HG02763 (cell line): ENCODE measurements at regions not wholly inside any gene's neighbourhood (a gene's known extent, or its start where the extent isn't known, plus 50 kb on each side); places are given as distances from the start of the nearest gene placed in this dataset.

Experiments used
- ATAC-seq: cut with Tn5 transposase; IDR thresholded peaks from one replicate; pipeline ENCODE4 v1.9.1; 2021; ENCODE audit warnings: mild to moderate bottlenecking, moderate library complexity; ENCODE audit not compliant: unreplicated experiment

DNA sequence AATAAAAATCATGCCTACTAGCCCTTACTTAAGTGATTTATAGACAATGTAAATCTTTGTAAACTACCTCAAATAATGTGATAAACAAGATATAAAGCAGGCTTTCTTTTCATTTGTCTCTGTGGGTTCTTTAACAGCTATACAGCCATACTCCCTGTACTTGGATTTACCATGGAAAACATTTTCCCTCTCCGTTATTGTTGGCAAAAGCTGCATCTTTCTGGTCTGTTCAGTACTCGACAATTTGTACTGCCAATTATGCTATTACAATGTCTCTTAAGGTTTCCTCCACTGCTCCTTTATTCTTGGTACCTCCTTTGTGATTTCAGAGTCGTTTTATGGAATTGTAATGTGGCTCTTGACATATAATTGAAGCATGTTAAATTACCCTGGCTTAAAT lies 426.3 kb upstream of the PKDCC start:
- no peak for ATAC-seq

DNA sequence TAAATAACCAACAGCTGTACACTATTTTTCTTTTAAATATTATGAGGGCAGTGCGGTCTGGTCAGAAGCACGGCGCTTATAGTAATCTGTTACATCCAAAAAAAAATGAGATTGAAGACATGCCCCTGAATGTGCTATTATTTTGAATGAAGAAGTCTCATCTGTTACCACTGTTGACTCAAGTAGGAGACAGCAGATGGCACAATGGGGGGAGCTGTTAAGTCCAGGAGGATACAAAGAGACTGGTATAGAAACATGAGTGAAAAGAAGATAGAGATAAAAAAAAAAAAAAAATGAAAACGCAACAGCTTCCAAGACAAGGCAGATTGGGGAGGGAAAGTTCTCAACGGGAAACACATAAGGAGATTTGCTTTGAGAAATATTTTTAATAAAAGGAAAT lies 425.5 kb upstream of the PKDCC start:
- no peak for ATAC-seq

DNA sequence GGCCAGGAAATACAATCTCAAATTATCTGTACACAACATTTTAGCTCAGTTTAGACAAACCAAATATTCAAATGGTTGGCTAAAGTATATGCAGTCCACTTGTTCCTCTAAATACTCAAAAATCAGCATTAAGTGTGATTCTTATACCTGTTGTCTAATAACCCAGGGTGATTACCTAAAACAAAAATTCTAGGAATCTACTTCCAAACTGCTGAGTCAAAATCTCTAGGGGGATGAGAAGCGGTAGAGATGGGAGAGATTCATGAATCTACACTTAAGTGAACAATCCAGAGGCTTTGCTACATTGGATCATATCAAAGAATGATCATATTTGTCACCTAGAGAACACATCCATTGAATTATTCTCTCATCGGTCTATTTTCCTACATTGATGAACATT lies 420.9 kb upstream of the PKDCC start:
- no peak for ATAC-seq

DNA sequence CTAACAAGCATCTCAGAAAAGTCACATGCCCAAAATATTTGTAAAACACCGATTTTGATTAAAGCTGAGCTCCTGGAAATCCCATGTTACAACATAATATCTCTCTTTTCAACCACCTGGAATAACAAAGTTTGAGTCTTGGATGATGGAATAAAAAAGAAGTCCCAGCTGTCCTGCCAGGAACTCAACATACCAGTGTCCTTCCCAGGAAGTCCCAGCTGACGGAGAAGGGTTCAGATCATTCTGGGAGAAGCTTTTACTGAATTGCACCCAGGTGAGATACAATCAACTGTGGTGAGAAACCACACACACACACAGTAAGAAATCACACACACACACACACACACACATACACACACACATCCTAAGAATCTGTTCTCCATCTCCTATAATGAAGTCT lies 413.1 kb upstream of the PKDCC start:
- no peak for ATAC-seq

DNA sequence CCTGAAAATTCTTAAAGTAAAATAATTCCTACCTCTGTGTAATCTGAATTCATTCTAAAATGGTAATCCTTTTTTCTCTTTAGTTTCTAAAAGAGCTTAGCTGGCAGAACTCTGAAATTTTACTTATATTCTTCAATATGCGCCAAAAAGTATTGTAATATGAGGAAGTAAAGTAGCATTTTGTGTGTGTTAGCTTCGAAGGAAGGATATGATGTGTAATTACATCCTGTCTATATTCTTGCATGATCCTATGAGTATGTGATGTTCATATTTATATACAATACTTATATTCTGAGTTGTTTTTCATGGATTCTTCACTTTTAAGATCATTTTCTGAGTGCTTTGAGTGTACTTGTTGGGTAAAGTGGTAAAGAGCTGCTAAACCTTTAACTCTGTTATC lies 402.9 kb upstream of the PKDCC start:
- ATAC-seq, result no peak

DNA sequence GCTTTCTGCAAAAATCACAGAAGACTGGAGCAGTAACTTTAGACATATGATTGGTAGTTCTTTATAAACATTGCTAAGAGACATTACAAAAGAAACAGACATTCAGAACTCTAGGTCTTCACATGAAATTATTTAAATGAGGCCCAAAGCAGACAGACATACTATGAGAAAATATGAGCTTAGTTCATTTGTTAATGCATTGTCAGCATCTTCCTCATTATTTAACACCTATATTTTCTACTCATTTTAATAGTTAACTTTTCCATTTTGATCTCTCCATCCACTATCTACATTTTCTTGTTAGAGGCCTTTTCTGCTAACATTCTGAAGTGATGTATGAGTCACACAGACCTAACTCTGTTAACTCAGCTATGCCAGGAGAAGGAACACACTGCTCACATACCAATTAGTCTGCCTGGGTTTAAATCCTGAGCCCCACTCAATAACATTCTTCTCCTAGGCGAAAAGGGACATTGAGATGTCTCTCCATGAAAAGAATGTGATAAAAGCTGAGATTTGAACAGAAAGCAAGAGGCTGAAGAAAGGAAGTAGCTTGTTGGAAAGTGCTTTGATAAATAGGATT lies 400.3 kb upstream of the PKDCC start:
- no peak for ATAC-seq

DNA sequence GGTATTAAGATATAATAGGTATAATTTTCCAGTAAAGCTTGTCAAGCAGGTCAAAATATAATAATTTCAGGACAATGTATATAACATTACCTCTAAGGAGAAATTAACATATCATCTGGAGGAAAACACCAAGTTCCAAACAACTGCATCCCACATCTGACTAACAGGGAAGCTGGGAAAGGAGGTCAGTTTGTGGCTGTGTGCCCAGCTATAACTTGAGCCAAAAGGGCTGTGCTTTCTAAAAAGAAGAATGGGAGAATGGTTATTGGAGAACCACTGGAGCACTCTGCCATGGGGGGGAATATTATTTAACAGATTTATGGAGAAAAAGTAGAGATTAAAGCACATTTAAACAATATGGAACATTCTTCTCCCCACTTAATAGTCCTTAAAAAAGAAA lies 390.6 kb upstream of the PKDCC start:
- no peak for ATAC-seq

DNA sequence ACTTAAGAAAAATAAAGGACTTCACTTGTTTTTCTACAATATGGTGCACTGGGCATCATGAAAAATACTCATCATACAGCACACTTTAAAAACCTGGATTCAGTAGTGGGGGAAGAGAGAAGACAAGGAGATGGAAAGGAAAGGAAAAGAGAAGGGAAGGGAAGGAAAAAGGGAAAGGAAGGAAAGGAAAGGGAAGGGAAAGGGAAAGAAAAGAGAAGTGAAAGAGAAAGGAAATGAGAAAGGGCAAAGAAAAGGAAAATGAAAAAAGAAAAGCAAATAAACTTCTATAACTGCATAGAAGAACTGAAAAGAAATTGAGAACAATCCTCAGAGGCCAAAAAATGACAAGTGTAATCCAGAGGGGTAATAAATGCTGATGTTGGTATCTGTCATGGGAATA lies 388.1 kb upstream of the PKDCC start:
- ATAC-seq, result no peak

DNA sequence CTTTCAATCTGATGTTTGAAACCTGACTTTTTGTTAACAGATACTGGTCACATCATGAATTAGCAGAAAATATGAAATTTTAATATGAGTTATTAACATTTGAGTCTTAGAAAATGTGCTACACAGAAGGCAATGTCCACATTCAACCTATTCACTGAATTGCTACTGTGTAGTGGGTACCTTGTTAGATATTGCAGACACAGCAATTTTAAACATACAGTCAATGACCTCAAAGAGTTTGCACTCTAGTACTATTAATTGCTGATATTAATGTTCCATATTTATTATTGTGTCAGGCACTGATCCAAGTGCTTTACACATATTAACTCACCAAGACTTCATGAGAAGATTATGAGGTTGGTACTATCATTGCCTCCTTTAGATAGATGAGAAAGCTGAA lies 385.4 kb upstream of the PKDCC start:
- no peak for ATAC-seq

DNA sequence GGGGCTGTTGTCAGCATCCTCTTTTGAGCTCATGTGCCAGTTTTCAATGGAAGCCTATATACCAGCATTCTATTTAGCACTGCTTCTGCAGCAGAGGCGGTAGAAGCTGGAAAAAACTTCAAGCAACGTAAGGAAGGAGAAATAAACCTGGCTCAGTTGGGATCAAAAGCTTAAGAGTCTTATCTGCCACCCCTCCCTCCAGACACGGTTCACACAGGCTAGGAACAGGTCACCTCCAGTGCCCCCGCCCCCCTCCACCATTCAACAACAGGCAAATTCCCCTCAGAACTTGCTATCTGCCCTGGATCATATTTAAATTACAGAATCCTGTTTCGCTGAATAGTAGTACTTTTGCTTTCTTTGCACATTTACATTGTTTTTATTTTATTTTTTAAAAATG lies 384.8 kb upstream of the PKDCC start:
- no peak for ATAC-seq

DNA sequence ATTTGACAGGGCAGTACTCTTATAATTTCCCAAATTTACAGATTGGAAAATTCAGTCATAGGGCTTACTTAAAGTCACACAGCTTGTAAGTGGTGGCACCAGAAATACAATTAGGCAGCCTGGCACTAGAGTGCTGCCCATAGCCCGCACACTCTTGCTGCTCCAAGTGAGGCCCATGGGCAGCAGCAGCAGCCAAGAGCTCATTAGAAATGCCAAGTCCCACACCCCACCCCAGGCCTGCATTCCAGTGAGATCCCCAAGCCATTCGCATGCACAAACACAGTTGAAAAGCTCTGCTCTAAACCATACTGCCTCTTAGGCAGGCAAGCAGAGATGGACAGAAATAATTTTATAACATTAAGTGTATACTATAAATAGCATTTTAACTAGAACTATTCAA lies 379.3 kb upstream of the PKDCC start:
- no peak for ATAC-seq

DNA sequence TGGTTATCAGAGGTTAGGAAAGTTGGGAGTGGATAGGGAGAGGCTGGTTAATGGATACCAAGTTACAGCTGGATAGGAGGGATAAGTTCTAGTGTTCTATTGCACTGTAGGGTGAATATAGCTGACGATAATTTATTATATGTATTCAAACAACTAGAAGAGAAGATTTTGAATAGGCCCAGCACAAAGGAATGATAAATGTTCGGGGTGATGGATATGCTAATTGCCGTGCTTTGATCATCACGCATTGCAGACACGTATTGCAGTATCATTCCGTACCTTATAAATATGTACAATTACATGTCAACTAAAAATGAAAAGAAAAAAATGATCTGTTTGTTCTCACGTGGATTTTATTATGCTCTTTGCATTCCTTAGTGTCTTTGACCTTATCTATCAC lies 369.2 kb upstream of the PKDCC start:
- ATAC-seq, result no peak

DNA sequence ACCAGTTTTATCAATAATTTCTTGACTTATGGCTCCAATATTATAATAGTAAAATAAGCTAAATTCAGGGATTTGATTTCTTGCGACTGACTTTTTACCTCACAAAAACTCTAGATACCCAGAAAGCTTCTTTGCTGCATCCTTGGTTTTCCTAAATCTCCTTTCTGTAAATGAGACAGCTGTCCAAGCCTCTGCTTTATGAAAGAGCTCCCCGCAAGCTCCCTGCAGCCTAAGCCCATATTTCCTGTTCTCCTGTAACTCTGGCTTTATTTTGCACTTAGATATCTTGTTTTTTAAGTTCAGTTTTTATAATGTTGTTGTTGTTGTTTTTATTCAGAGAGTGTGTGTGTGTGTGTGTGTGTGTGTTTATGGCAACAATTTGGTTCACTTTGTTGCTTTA lies 361.7 kb upstream of the PKDCC start:
- ATAC-seq, result no peak

DNA sequence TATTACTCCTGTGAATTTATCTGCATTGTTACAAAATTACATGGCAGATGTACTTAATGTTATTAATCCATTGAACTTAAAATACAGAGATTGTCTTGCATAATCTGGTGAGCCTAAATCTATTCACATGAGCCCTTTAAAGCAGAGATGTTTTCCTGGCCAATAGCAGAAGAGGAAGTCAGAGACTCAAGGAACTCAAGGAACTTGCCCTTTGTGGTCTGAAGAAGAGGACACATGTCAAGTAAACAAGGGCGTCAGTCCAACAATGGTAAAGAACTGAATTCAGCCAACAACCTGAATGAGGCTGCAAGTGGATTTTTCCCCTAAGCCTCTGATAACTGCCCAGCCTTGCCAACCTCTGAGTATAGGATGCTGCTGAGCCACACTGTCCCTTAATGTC lies 356.3 kb upstream of the PKDCC start:
- no peak for ATAC-seq

DNA sequence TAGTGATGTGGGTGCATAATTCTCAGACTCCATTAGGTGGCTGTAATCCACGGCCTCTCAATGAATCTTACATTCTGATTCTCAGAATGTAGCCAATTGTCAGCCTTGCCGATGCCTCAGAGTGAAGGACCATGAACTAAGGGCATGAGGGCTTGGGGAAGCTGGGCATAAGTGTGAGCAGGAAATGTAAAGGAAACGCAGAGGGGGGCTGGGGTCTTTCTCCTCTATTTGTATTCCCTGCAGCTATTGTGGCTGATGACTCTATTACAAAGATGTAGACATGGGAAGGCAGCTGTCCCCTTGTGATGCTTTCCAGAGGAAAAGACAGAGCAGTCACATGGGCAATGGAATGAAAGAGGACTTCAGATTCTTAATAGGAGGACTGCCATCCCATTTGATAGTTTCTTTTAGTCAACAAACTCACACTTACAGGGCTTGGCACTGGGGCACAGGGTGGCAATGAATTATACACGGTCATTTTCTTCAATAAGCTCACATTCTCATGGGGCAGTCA lies 353.2 kb upstream of the PKDCC start:
- no peak for ATAC-seq

DNA sequence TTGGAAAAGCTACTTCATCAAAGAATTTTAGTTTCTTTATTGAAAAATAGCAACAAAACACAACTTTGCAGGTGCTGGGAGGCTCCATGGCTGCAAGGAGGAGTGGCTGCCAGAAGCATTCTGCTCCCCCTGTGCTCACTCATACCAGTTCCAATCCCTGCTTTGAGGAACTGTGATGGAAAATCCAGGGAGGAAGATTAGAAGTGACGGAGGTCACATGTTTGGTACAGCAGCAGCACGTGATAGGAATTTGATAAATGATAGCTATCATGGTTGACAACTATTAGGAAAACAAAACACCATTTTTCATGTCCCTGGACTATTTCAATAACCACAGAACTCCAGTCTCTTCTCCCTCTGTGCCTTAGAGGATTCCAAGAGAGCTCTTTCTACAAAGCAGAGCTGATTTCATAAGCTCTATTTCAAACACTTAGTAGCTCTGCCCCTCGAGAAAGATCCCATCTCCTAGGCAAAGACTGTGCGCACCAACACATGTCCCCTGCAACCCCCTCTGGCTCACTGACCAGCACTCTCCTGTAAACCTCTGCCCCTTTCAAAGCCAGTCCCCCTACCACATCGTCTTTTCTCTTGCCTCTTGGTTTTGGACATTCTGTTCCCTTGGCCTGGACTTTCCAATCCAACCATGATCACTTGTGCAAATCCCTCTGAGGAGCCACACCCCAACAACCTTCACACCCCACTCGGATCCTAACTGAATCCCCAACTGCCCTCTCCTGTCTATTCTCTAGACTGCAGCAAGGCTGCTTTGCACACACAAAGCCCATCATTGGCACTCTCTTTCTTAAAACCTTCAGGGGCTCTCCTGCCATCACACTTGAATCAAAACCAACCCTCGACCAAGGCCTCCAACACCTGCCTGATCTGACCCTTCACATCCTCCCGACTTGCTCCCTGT lies 352.4 kb upstream of the PKDCC start:
- ATAC-seq, result no peak

DNA sequence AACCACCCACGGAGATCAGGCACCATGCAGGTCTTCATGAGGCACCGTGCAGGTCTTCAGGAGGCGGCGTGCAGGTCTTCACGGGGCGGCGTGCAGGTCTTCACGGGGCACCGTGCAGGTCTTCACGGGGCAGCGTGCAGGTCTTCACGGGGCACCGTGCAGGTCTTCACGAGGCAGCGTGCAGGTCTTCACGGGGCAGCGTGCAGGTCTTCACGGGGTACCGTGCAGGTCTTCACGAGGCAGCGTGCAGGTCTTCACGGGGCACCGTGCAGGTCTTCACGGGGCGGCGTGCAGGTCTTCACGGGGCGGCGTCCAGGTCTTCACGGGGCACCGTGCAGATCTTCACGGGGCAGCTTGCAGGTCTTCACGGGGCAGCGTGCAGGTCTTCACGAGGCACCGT lies 350.4 kb upstream of the PKDCC start:
- no peak for ATAC-seq

DNA sequence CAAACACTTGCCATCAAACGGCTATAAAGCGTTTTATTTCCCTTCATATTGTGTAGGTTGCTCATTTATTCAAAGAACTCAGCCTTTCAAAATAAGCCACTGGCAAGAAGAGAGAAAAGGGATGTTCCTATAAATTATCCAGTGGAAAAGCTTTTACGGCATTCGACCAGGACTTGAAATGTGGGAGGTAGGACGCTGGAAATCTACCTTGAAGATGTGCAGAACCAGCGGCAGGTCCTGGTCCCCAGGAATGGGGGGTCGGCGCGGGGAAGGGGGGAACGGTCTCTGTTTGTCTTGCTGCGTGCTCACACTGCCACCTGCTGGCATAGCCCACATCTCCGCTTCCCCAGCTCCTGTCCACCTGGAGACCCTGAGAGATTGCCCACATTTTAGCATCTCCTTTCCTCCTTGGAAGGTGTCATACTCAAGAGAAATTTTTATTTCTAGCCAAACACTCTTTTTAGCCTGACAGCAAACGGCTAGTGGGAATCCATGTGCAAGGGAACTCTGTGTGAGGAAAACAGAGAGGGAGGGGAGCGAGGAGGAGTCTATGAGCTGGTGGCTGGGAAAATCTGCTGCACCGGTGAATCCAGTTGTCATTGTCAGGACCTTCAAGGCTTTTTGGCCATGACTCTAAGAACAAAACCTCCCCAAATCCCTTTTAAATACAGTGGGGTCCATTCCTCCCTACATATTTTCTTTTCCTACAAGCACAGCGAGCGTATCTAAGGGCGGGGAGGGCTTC lies 349.0 kb upstream of the PKDCC start:
- ATAC-seq, result no peak

DNA sequence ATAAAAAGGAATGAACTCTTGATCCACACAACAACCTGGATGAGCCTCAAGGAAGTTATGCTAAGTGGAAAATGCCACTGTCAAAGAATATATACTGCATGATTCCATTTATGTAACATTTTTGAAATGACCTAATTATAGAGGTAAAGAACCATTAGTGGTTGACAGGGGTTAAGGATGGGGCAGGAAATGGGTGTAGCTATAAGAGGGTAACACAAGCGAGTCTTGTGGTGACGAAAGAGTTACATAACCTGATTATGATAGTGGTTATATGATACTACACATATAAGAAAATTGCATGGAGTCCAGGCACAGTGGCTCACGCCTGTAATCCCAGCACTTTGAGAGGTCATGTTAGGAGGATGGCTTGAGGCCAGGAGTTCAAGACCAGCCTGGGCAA lies 346.6 kb upstream of the PKDCC start:
- no peak for ATAC-seq

DNA sequence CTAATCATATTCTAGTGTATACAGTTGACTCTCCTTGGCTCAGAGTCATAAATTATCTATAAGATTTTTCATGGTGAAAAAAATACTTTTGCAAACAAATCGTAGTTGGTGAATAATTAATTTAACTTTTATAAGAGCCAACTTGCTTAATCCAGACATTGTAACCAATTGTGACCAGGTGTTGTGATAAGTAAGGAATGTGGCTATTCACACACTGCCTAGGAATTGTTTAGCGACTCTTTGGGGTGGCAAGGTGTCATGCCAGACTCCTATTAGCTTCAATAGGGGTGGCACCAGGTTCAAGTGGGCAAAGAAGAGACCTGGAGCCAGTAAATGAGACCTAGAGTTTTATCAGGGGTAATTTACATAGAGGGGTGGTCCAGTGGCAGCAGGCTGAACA lies 344.7 kb upstream of the PKDCC start:
- no peak for ATAC-seq

DNA sequence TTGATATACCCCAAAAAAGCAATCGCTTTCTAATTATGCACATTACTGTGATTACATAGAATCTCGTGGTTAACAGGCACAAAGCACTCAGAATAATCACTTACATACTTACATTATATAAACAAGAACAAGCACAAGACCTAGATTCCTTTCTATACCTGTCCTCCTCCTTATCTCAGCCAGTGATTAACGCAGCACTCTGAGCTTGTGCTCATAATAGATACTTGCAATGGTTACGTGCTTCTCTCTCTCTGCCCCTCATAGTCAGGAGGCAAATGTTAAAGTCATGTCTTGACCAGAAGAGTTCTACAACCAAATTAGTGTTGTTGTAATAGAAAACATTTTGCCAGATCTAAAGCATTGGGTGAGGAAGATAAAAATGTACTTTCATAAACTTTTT lies 342.2 kb upstream of the PKDCC start:
- ATAC-seq, result no peak

DNA sequence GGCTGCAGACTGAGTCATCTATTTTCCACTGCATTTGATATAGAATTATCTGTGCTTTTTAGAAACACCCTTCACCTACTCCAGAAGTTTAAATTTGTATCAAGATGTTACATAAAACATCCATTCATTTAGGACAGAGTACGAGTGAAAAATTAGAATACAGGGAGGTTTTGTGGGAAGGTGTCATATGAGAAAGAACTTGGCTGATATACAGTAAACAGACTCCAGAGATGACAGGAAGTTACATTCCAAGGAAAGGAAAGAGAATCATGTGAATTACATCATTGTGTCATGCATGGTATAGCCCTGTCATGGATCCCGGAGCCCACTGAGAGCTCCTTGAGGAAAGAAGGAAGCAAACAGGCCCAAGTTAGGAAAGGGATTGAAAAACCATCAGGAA lies 341.5 kb upstream of the PKDCC start:
- ATAC-seq, result no peak
